Nephron (organoid): ENCODE measurements at regions not wholly inside any gene's neighbourhood (a gene's known extent, or its start where the extent isn't known, plus 50 kb on each side); places are given as distances from the start of the nearest gene placed in this dataset.

ENCODE experiments used
- H3K27ac Mint-ChIP-seq, 3 experiments: 2 replicates each; pipeline ENCODE4 v1.8.0; 2020; ENCODE audit warnings: mixed read lengths in 3 of 3, mild to moderate bottlenecking in 2 of 3, moderate library complexity in 1 of 3
- H3K27me3 Mint-ChIP-seq: 2 replicates; pipeline ENCODE4 v1.8.0; 2021; ENCODE audit warnings: low read depth, mild to moderate bottlenecking, moderate library complexity, mixed read lengths
- H3K36me3 Mint-ChIP-seq: 2 replicates; pipeline ENCODE4 v1.8.0; 2020; ENCODE audit warnings: low read depth, mixed read lengths
- H3K4me1 Mint-ChIP-seq: 2 replicates; pipeline ENCODE4 v1.8.0; 2020; ENCODE audit warnings: mixed read lengths
- H3K4me3 Mint-ChIP-seq, 3 experiments: 2 replicates each; pipeline ENCODE4 v1.8.0; 2020; ENCODE audit warnings: mild to moderate bottlenecking in 3 of 3, mixed read lengths in 3 of 3, moderate library complexity in 2 of 3
- H3K9me3 Mint-ChIP-seq: 2 replicates; pipeline ENCODE4 v1.8.0; 2020; ENCODE audit warnings: mixed read lengths
- CTCF ChIP-seq, 3 experiments: fragments of 200-600 bp; sonication (generic); IDR thresholded peaks; one replicate each; pipeline ENCODE4 v1.5.0; 2021; ENCODE audit warnings: antibody characterized with exemption in 3 of 3; ENCODE audit not compliant: unreplicated experiment in 3 of 3

DNA sequence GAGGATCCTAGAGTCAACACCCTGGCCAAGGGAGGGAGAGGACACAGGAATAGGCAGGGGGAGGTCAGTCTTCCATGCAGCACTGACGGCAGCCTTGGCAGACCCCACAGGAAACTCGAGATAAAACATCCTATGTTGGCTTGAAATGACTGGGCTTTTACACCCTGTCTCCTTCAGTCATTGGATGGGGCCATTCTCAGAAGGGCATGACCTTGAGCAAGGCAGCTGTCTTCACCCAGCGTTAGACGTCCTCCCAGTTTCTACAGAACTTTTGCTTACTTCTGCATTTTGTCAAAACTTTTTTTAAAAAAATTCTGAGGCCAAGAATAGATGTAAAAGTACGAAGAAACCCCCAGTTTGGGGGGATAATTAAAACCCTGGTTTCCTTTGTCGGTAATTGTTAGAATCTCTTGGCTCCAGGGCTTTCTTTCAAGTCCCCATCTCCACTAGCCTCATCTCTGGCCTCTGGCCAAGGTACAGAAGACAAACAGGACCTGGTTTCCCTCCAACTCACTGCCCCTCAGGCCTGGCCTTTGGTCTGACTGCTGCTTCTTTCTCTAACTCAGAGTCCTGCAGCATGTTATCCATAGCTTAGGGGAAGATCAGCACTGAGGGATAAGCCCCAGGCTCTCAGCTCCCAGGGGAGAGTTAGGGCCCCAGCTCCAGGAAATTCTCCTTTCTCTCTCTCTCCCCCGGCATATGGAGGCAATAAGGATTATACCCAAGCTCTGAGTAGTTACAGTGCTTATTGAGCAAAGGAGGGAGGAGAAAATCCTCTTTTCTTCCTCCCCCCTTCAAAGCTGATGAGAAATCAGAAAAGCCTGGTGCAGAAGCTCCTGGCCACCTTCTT lies 51.6 kb upstream of the KCND3 start:
- peaks cover 10% of the 10 kb centered on the region for H3K27me3 Mint-ChIP-seq
- no peaks in the 10 kb centered on the region for H3K36me3 Mint-ChIP-seq
- peaks cover 5% of the 10 kb centered on the region for H3K4me1 Mint-ChIP-seq
- peak overlapping the region in 1 of 3 experiments; percentile 33 for H3K27ac Mint-ChIP-seq
- H3K9me3 Mint-ChIP-seq, result no peaks in the 10 kb centered on the region
- no peak overlapping the region for H3K4me3 Mint-ChIP-seq
- no peak for TF ChIP-seq CTCF (IDR thresholded peaks at IDR 0.05; ENCODE audit: unreplicated experiment in 3 of 3)

GRCh38 chr1:112043901-112044300 lies 54.4 kb upstream of the KCND3 start:
- Mint-ChIP-seq H3K27ac (no peak overlapping the region), H3K4me1 (peaks cover 5% of the 10 kb centered on the region), H3K36me3 (no peaks in the 10 kb centered on the region), H3K4me3 (no peak overlapping the region), H3K27me3 (peaks cover 9% of the 10 kb centered on the region), H3K9me3 (no peaks in the 10 kb centered on the region)
- TF ChIP-seq CTCF (IDR thresholded peaks at IDR 0.05; ENCODE audit: unreplicated experiment in 3 of 3), result no peak

- Mint-ChIP-seq H3K36me3 (no peaks in the 10 kb centered on the region), H3K9me3 (no peaks in the 10 kb centered on the region), H3K27me3 (peaks cover 9% of the 10 kb centered on the region), H3K4me1 (peaks cover 5% of the 10 kb centered on the region), H3K4me3 (no peak overlapping the region), H3K27ac (no peak overlapping the region)
- TF ChIP-seq CTCF (IDR thresholded peaks at IDR 0.05; ENCODE audit: unreplicated experiment in 3 of 3), result no peak
Measured at GRCh38 chr1:112044745-112045144, 55.3 kb upstream of the KCND3 start.

GRCh38 chr1:112046630-112047029 lies 57.2 kb upstream of the KCND3 start:
- Mint-ChIP-seq H3K36me3 (no peaks in the 10 kb centered on the region), H3K27me3 (peaks cover 12% of the 10 kb centered on the region), H3K27ac (no peak overlapping the region), H3K9me3 (no peaks in the 10 kb centered on the region), H3K4me3 (no peak overlapping the region), H3K4me1 (peaks cover 5% of the 10 kb centered on the region)
- TF ChIP-seq CTCF (IDR thresholded peaks at IDR 0.05; ENCODE audit: unreplicated experiment in 3 of 3), result no peak

DNA sequence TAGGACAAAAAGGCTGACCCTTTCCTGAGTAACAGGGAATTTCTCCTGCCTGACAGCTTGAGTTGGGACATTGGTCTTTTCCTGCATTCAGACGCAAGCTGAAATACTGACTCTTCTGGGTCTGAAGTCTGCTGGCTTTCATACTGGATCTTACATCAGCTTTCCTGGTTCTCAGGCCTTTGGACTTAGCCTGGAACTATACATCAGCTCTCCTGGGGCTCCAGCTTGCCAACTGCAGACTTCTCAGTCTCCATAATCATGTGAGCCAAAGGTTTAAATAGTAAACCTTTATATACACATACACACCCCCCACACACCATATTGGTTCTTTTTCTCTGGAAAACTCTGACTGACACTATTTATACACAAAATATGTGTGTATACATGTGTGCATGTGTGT lies 59.0 kb upstream of the KCND3 start:
- no peaks in the 10 kb centered on the region for H3K4me1 Mint-ChIP-seq
- no peak for TF ChIP-seq CTCF (IDR thresholded peaks at IDR 0.05; ENCODE audit: unreplicated experiment in 3 of 3)
- no peaks in the 10 kb centered on the region for H3K36me3 Mint-ChIP-seq
- H3K4me3 Mint-ChIP-seq, result no peak overlapping the region
- peak overlapping the region in 1 of 3 experiments; percentile 11 for H3K27ac Mint-ChIP-seq
- no peaks in the 10 kb centered on the region for H3K9me3 Mint-ChIP-seq
- H3K27me3 Mint-ChIP-seq, result peaks cover 10% of the 10 kb centered on the region

DNA sequence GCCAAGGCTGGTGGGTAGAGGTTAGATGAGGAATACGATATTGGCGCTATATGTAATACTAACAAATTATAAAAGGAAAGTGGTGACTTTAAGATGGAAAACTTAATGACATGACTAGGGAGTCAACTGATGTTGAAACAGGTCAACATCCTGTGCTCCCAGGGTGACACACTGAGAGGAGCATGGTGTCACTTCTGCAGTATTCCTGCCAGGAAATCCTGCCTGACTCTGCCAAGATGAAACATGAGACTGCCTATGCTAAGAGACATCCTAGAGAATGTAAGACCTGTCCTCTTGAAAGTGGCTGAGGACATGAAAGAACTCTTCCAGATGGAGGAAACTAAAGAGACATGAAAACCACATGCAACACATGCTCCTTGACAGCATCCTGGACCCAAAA lies 65.0 kb upstream of the KCND3 start:
- peaks cover 6% of the 10 kb centered on the region for H3K27me3 Mint-ChIP-seq
- no peak overlapping the region for H3K27ac Mint-ChIP-seq
- H3K9me3 Mint-ChIP-seq, result no peaks in the 10 kb centered on the region
- no peaks in the 10 kb centered on the region for H3K36me3 Mint-ChIP-seq
- peaks cover 19% of the 10 kb centered on the region for H3K4me1 Mint-ChIP-seq
- TF ChIP-seq CTCF (IDR thresholded peaks at IDR 0.05; ENCODE audit: unreplicated experiment in 3 of 3), result no peak
- H3K4me3 Mint-ChIP-seq, result no peak overlapping the region
